HG03432 (cell line): ENCODE measurements at regions not wholly inside any gene's neighbourhood (a gene's known extent, or its start where the extent isn't known, plus 50 kb on each side); places are given as distances from the start of the nearest gene placed in this dataset.

Source experiments
- ATAC-seq: cut with Tn5 transposase; IDR thresholded peaks from one replicate; pipeline ENCODE4 v1.9.1; 2021; ENCODE audit warnings: mild to moderate bottlenecking, moderate library complexity; ENCODE audit not compliant: unreplicated experiment

DNA sequence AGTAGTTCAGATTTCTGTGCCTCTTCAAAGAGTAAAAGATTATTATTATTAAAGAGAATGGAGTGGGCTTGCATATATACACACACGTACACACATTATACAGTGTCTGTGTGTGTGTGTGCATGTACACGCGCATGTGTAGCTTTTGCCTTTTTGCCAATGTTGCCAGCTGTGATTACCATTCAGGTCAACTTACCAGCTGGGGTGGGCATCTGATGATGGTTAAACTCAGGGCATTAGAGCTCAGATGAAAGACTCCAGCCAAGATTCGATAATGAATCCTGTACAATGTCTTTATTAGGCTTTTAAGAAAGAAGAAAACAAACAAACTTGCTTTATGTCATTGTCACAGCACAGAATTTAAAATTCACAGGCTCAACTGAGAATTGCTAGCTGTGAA lies 296.5 kb upstream of the DMAC1 start:
- no peak for ATAC-seq

DNA sequence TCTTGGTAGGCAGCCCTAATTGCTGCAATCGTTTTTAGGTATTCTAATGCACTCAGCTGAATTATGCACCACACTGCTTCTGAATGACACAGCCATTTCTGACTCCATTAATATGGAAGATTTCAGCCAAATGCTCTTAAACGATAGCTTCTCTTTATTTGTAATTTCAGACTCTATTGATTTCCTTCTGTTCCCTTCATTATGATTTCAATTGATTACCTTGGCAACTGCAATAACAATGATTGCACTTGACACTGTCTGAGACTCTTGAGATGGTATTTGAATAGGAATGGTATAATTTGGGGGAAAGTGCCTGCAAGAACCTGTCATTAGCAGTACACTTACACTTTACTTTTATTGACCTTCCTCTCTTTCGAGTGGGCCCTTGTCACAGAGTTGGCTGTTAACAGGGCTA lies 296.1 kb upstream of the DMAC1 start:
- no peak for ATAC-seq

DNA sequence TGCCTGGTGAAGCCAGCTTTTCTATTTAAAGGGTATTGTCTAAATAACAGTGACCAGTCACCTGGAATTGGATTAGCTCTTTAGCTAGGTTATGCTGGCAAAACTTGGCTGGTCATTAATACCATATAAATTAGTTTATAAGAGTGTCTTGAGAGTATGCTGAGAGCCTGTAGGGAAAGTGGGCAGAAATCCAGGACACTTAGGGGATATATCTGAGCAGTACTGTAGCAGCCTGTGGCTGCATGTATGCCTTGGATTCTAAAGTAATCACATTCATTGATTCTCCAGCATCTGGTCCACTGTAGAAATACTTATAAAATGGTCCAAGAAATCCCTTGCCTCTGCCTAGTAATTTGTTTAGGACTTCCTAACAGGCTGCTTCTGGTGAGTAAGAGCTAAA lies 288.9 kb upstream of the DMAC1 start:
- no peak for ATAC-seq

GRCh38 chr9:8085986-8086385 lies 286.4 kb upstream of the DMAC1 start:
- no peak for ATAC-seq

- ATAC-seq, result no peak
Observed at GRCh38 chr9:8078641-8079140, 279.1 kb upstream of the DMAC1 start.

- no peak for ATAC-seq
Observed at GRCh38 chr9:8074713-8075286, 275.2 kb upstream of the DMAC1 start.

DNA sequence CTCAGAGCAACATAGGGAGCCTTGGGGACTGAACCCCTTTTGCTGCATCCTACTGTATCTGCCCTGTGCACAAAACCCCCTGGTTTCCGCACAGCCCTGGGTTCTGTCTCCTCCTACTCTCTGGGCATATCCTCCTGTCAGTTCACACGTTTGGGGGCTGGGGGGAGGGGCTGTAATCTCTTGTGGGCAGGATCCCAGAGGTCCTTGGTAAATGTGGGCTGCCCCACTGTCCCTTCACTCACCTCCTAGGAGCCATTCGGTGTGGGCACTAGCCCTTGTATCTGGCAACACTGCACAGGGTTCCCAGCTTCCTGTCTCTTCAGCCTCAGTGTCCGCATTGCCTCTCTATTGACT lies 271.8 kb upstream of the DMAC1 start:
- no peak for ATAC-seq

GRCh38 chr9:8070779-8071444 lies 271.3 kb upstream of the DMAC1 start:
- no peak for ATAC-seq

GRCh38 chr9:8062459-8062858 lies 262.9 kb upstream of the DMAC1 start:
- ATAC-seq, result no peak

- no peak for ATAC-seq
Observed at GRCh38 chr9:8053501-8053900, 253.9 kb upstream of the DMAC1 start.

DNA sequence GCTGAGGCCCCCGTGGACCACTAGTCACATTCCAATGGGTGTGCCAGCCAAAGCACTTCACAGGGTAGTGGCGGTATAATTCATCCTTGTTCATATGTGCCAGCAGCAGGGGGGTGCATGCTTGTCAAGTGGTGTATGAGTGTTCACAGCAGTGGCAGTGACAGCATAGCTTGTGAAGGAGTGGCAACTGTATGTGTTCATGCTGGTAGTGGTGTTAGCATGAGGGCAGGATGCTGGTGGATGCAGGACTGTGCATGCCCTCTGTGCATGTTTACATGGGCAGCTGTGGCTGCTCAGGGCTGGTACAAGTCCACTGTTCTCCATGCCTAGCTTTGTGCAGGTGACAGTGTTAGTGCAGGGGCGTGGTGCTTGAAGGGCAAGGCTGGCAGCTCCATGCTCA lies 253.4 kb upstream of the DMAC1 start:
- ATAC-seq, result no peak

DNA sequence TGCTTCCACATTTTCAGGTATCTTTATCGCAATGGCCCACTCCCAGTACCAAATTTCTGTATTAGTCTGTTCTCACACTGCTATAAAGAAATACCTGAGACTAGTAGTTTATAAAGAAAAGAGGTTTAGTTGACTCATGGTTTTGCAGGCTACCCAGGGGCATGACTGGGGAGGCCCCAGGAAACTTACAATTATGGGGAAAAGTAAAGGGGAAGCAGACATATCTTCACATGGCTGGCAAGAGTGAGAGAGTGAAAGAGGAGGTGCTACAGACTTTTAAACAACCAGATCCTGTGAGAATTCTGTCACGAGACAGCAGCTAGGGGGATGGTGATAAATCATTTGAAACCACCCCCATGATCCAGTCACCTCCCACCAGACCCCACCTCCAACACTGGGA lies 238.2 kb upstream of the DMAC1 start:
- ATAC-seq, result no peak

- no peak for ATAC-seq
Observed at GRCh38 chr9:8036914-8037524, 237.4 kb upstream of the DMAC1 start.

DNA sequence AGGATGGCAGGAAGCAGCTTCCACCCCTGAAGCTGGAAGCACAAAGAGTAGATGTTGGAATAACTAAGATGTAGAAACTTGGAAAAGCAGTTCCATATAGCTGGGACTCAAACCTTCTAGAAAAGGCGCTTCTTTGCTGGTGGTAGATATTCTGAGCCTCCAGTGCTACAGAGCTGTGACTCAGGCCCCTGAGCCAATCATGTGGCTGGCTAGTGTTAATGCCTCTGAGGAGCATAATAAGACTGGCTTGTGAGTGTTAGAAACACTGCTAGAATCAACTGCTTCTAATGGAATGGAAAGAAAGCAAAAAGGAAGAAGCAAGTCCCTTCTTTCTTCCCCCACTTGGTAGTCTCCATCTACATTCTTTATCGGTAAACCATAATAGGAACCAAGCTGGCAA lies 234.2 kb upstream of the DMAC1 start:
- no peak for ATAC-seq

GRCh38 chr9:8030095-8030494 lies 230.5 kb upstream of the DMAC1 start:
- no peak for ATAC-seq

- no peak for ATAC-seq
Observed at GRCh38 chr9:8027351-8027750, 227.8 kb upstream of the DMAC1 start.

GRCh38 chr9:8025551-8025950 lies 226.0 kb upstream of the DMAC1 start:
- no peak for ATAC-seq

DNA sequence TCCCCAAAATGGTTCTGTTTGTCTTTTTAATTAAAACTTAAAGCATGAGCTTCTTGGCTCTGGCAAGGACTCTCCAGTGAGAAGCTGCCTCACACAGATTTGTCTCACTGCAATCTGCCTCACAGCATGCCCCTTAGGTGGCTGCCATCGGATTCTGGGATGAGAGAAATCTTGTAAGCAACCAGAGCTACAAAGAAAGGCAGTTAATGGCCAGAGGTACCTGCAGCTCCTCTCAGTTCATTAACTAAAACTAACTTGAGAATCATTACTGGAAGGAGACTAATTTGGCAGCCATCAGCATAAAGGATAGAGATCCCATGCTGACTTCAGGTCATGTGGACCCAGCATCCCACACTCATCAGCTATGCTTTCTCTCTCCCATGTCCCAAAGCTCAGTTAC lies 220.6 kb upstream of the DMAC1 start:
- ATAC-seq, result no peak

DNA sequence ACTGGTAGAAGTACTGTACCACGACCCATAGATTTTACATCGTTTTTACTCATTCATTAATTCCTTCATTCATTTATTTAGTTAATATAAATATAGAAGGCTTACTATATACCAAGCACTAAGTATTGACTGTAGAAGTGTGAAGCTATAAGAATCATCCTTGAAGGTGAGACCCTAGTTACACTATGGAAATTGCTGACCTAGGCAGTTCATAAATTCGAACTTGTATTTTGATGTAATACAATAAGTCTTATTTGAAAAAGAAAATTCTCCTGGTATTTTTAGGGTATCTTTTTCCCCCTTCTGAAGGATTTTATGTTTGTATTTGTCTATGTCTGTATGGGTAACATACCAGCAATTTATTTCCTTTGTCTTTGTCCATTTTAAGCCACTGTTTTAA lies 220.1 kb upstream of the DMAC1 start:
- no peak for ATAC-seq

GRCh38 chr9:8014997-8015682 lies 215.6 kb upstream of the DMAC1 start:
- ATAC-seq, result no peak

DNA sequence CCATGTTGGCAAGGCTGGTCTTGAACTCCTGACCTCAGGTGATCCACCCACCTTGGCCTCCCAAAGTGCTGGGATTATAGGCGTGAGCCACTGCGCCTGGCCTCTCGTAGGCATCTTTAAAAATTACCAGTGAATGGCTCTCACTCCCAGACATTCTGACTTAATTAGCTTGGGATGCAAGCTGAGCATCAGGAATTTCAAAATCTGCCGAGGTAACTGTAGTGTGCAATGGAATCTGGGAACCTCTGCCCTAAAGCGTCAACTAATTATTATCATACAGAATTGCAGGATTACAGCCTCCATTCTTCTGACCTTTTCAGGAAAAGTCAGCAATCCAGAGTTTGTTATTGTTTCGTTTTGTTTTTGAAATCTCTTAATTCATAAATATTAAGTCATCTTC lies 213.4 kb upstream of the DMAC1 start:
- no peak for ATAC-seq

- ATAC-seq, result no peak
Observed at GRCh38 chr9:8011974-8012373, 212.4 kb upstream of the DMAC1 start.
